Transverse colon (tissue), 4 donors: ENCODE measurements at regions not wholly inside any gene's neighbourhood (a gene's known extent, or its start where the extent isn't known, plus 50 kb on each side); places are given as distances from the start of the nearest gene placed in this dataset.
"Not testable (repeated sequence)": the region's sequence is repeated elsewhere in the genome, so short reads cannot be mapped to it uniquely, and the experiment has no call there.

Experiments used
- DNase-seq: peaks from one replicate; pipeline ENCODE4 v3.0.0-alpha.2; 2019
- H3K27ac ChIP-seq, 4 donors: fragments of 200-600 bp; sonication (generic); 2 replicates each; pipeline ENCODE4 v1.5.1; 2016 to 2018; ENCODE audit warnings: inconsistent platforms in 4 of 4
- H3K27me3 ChIP-seq: fragments of 200-600 bp; sonication (generic); 2 replicates; pipeline ENCODE4 v1.5.1; 2017; ENCODE audit warnings: inconsistent platforms
- H3K36me3 ChIP-seq, 4 donors: fragments of 200-600 bp; sonication (generic); 2 replicates each; pipeline ENCODE4 v1.5.1; 2017 to 2019; ENCODE audit warnings: inconsistent platforms in 4 of 4
- H3K4me1 ChIP-seq, 4 donors: fragments of 200-600 bp; sonication (generic); 2 replicates each; pipeline ENCODE4 v1.5.1; 2017 to 2020; ENCODE audit warnings: inconsistent platforms in 4 of 4
- H3K4me3 ChIP-seq, 4 donors: fragments of 200-600 bp; sonication (generic); 1 replicate in 1 of 4; 2 replicates in 3 of 4; pipeline versions ENCODE4 v1.5.1 to v1.6.1; 2017 to 2019; ENCODE audit warnings: inconsistent platforms in 4 of 4
- H3K9me3 ChIP-seq, 2 donors: fragments of 200-600 bp; sonication (generic); 2 replicates each; pipeline ENCODE4 v1.5.1; 2017 to 2019; ENCODE audit warnings: inconsistent platforms in 2 of 2
- CTCF ChIP-seq, 5 experiments: fragments of 200-600 bp in 3 of 5; fragments of 450-650 bp in 2 of 5; sonication (generic) in 3 of 5; IDR thresholded peaks; 1 replicate in 2 of 5; 2 replicates in 3 of 5; pipeline ENCODE4 v1.5.1; 2016 to 2017; ENCODE audit warnings: antibody characterized with exemption in 5 of 5, inconsistent platforms in 3 of 5, mild to moderate bottlenecking in 2 of 5, moderate library complexity in 1 of 5
- EP300 ChIP-seq: sonication (generic); formaldehyde crosslinking; IDR thresholded peaks from one replicate; pipeline ENCODE4 v1.6.1; 2017; ENCODE audit warnings: antibody characterized with exemption, low read depth
- POLR2A ChIP-seq: fragments of 450-650 bp; IDR thresholded peaks from one replicate; pipeline ENCODE4 v1.6.1; 2016; ENCODE audit warnings: antibody characterized with exemption, mild to moderate bottlenecking, moderate library complexity
- POLR2AphosphoS5 ChIP-seq, 3 donors: sonication (generic); formaldehyde crosslinking; IDR thresholded peaks; one replicate each; pipeline ENCODE4 v1.6.1; 2016; ENCODE audit warnings: antibody characterized with exemption in 3 of 3
- WGBS, 2 donors: methylation state at CpG; one replicate each; pipeline ENCODE4 v1.1.5; 2018; ENCODE audit warnings: low coverage in 1 of 2; 5-methylcytosine and 5-hydroxymethylcytosine counted together
- in situ Hi-C, 4 donors: fragments of 200-750 bp; cut with MboI; loops; one replicate each; pipeline versions ENCODE4 v1.15.0 to v1.15.1; 2017; ENCODE audit warnings: low sequenced_read_pairs in 3 of 4, low pct_ligation_motif_present in 1 of 4, low pct_unique_long_range_greater_than_20kb in 1 of 4
- intact Hi-C: fragments of 100-400 bp; cut with DNase I; formaldehyde crosslinking; loops from one replicate; pipeline ENCODE4 v1.15.1; 2023; ENCODE audit warnings: low total_unique reads

- no peak for DNase-seq
- Histone ChIP-seq H3K4me1 (no peaks in the 10 kb centered on the region), H3K27ac (no peak overlapping the region), H3K27me3 (no peaks in the 10 kb centered on the region), H3K36me3 (no peaks in the 10 kb centered on the region), H3K4me3 (no peak overlapping the region), H3K9me3 (no peaks in the 10 kb centered on the region)
- intact Hi-C loops = no loop called here
- in situ Hi-C loops = no loop called here
- TF ChIP-seq EP300 (no peak), POLR2AphosphoS5 (IDR thresholded peaks at IDR 0.05) (no peak), POLR2A (no peak), CTCF (IDR thresholded peaks at IDR 0.05) (no peak)
- 84 to 89% methylated on average over 6 to 17 of the region's 17 CpGs for WGBS, 2 donors
Measured at GRCh38 chr18:65671621-65672415, 79.0 kb upstream of the CDH7 start.

GRCh38 chr18:65670145-65670544 lies 80.7 kb upstream of the CDH7 start:
- H3K4me3 ChIP-seq, H3K9me3 ChIP-seq, DNase-seq, H3K27me3 ChIP-seq, intact Hi-C loops, H3K4me1 ChIP-seq, H3K36me3 ChIP-seq, H3K27ac ChIP-seq, in situ Hi-C loops: not testable (repeated sequence)
- 83 to 92% methylated on average over 2 to 3 of the region's 3 CpGs for WGBS, 2 donors

GRCh38 chr18:65661391-65661790 lies 89.4 kb upstream of the CDH7 start:
- no peaks in the 10 kb centered on the region for H3K4me1 ChIP-seq
- 10 to 30% methylated on average over 1 of the region's 1 CpG for WGBS, 2 donors
- no peak overlapping the region for H3K27ac ChIP-seq
- H3K9me3 ChIP-seq = no peaks in the 10 kb centered on the region
- intact Hi-C loops (no loop called here), in situ Hi-C loops (no loop called here)
- no peaks in the 10 kb centered on the region for H3K27me3 ChIP-seq
- no peaks in the 10 kb centered on the region for H3K36me3 ChIP-seq
- TF ChIP-seq POLR2AphosphoS5 (IDR thresholded peaks at IDR 0.05) (no peak), CTCF (IDR thresholded peaks at IDR 0.05) (no peak), POLR2A (no peak), EP300 (no peak)
- DNase-seq = no peak
- no peak overlapping the region for H3K4me3 ChIP-seq

GRCh38 chr18:65659912-65660311 lies 90.9 kb upstream of the CDH7 start:
- no peaks in the 10 kb centered on the region for H3K36me3 ChIP-seq
- no peak for TF ChIP-seq EP300
- TF ChIP-seq POLR2A = no peak
- TF ChIP-seq POLR2AphosphoS5 (IDR thresholded peaks at IDR 0.05) = no peak
- no peak for TF ChIP-seq CTCF (IDR thresholded peaks at IDR 0.05)
- H3K27ac ChIP-seq = no peak overlapping the region
- 80 to 100% methylated on average over 1 of the region's 1 CpG for WGBS, 2 donors
- no peaks in the 10 kb centered on the region for H3K4me1 ChIP-seq
- intact Hi-C loops = no loop called here
- no peaks in the 10 kb centered on the region for H3K27me3 ChIP-seq
- H3K9me3 ChIP-seq = no peaks in the 10 kb centered on the region
- no peak for DNase-seq
- H3K4me3 ChIP-seq = no peak overlapping the region
- in situ Hi-C loops = no loop called here

GRCh38 chr18:65659312-65659711 lies 91.5 kb upstream of the CDH7 start:
- DNase-seq = no peak
- TF ChIP-seq POLR2AphosphoS5 (IDR thresholded peaks at IDR 0.05) = no peak
- no peak for TF ChIP-seq POLR2A
- no peak for TF ChIP-seq EP300
- TF ChIP-seq CTCF (IDR thresholded peaks at IDR 0.05) = no peak
- Histone ChIP-seq H3K4me1 (no peaks in the 10 kb centered on the region), H3K9me3 (no peaks in the 10 kb centered on the region), H3K4me3 (no peak overlapping the region), H3K27me3 (no peaks in the 10 kb centered on the region), H3K27ac (no peak overlapping the region), H3K36me3 (no peaks in the 10 kb centered on the region)
- in situ Hi-C loops = no loop called here
- intact Hi-C loops = no loop called here
